ENCODE measurements at regions not wholly inside any gene's neighbourhood (a gene's known extent, or its start where the extent isn't known, plus 50 kb on each side); places are given as distances from the start of the nearest gene placed in this dataset.
"Not testable (repeated sequence)": the region's sequence is repeated elsewhere in the genome, so short reads cannot be mapped to it uniquely, and the experiment has no call there.

DNA sequence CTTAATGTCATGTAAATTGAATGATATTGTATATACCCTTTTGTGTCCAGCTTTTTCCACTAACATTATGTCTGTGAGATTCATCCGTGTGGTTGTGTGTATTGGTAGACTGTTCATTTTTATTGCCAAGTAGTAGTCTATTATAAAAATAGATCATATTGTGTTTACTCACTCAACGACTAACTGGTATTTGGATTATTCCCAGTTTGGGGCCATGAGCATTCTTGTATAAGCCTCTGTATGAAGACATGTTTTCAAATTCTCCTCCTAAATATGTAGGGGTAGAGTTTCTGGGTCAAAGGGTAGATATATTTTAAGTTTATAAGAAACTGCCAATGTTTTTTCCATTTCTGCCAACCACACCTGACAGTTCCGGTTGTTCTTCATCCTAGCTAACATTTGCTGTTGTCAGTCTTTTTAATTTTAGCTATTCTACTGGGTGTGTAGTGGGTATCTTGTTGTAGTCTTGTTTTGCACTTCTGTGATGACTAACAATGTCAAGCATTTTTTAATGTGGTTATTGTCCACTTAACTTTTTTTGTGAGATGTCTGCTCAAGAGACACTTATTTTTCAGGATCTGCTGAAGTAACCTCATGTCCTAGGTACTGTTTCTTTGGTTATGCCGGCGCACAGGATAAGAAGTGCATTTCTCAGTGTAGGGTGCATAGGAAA lies 93.2 kb downstream of the DACT1 start:
- peak; percentile 87 for DNase-seq (ENCODE audit: low read depth)

DNA sequence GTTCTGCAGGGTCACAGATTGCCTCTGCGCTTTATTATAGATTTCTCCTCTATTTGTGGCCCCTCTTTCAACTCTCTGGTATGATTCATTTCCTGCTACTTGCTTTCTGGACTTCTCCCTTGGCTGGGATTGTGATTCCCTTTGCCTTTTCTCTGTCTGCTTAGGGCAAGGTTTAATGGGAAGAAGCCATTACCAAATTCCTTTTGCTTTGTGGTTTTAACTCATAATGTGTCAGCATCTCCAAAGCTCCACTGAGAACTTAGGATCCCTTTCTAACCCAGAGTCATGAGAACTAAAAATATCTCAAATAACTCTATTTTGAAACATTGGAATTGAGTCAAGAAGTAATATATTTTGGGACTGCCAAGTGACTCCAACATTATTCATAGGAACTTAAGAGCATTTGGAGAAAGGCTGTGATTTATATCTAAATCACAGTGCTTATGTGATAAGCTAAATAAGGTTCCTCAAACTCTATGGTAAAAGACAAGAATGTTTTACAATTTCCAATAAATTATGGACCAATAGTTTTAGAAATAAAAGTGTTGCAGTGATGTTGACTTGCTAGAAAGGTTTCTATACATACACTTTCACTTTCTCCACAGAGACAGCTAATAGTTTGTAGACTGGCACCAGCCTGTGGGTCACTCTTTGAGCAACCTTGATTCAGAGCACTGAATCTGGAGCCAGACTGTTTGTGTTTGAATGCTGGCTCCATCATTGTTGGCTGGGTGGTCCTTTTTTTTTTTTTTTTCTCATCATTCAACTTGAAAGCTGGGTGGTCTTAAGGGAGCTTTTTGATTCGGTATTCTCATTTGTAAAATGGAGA lies 93.9 kb downstream of the DACT1 start:
- DNase-seq (ENCODE audit: low read depth) = peak; percentile 96

DNA sequence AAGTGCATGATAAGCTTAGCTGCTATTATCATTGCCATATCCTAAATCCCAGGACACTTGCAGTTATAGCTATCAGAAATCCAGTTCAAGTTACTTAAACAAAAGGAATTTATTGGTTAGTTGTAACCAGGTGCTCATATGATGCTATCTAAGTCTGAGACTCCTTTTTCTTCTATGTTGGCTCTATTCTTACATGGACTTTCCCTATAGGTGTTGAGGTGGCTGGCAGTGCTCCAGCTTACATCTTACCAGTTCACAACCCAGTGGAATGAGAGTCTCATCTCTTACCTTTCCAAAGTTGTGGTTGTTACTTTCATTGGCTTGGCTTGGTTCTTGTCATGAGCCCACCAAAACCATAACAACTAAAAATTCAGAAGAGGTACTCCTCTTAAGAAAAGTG lies 94.6 kb downstream of the DACT1 start:
- DNase-seq (ENCODE audit: low read depth) = no peak

DNA sequence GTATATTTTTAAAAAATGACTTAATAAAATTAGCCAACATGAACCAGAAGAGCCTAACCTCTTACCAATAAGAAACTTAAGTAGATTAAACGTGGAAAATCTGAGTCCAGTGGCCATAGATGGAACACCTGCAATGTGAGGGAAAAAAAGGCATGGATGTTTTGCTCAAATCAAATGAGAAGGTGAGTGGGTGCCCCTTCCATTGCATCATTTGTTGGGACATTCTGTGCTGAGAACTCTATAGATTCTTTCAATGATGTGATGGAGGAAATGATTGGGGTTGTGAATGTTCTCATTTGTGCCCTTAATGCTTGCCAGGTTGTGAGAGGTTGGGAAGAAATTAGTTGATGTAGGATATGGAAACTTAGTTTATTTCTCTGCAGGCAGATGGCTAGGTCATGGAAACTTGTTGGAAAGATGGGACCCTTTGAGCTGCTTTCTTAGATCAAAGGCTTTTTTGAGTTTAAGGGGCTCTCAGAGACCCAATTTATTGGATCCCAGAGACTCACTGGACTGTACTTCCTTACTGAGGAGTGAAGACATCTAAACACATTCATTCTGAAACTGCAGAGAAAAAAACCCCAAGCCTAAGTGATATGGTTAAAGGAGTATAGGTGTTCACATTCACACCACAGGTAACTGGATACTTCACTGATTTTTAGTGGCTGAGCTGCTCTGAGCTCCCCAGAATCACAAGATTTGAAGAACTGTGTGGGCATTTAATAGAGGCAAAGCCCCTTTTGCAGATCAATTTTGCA lies 95.9 kb downstream of the DACT1 start:
- DNase-seq (ENCODE audit: low read depth) = no peak

DNA sequence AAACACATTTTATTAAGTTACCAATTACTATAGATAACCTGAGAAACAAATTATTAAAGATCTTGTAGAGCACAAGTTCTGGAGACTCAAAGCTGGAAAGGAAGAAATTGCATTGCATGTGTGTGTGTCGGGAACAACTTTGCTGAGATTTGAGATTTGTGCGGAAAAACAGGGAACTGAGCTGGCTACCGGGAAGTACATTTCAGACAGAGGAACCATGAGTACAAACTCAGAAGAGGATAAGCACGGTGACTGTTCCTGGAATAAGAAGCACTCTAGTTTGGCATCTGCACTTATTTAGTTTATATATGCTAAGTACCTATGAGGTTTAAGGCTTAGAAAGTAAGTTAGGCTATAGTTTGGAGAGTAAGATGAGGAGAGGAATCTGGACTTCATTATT lies 97.8 kb downstream of the DACT1 start:
- DNase-seq (ENCODE audit: low read depth) = no peak

DNA sequence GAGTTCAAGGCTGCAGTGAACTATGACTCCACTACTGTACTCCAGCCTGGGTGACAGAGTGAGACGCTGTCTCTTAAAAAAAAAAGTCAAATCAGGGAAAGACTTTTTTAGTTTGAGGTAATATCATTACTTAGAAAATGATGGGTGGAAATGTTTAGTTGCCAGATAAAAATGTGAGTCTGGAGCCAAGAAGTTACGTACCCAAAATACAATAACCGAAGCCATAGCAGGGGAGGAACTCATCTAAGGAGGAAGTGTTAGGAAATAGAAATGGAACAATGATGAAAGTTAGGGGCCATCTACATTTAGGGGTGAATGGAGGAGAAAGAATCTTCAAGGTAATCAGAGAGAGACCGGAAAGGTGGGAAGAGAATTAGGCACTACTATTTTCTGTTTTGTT lies 98.8 kb downstream of the DACT1 start:
- DNase-seq (ENCODE audit: low read depth) = no peak

DNA sequence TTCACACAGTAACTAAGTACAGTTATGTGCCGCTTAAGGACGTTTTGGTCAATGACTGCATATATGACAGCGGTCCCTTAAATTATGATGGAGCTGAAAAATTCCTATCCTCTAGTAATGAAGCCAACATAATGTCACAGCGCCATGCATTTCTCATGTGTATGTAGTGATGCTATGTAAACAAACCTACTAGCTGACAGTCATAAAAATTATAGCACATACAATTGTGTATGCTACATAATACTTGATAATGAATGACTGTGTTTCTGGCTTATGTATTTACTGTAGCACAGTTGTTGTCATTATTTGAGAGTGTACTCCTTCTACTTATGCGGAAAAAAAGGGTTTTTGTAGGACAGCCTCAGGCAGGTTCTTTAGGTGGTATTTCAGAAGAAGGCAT lies 99.7 kb downstream of the DACT1 start:
- no peak for DNase-seq (ENCODE audit: low read depth)

DNA sequence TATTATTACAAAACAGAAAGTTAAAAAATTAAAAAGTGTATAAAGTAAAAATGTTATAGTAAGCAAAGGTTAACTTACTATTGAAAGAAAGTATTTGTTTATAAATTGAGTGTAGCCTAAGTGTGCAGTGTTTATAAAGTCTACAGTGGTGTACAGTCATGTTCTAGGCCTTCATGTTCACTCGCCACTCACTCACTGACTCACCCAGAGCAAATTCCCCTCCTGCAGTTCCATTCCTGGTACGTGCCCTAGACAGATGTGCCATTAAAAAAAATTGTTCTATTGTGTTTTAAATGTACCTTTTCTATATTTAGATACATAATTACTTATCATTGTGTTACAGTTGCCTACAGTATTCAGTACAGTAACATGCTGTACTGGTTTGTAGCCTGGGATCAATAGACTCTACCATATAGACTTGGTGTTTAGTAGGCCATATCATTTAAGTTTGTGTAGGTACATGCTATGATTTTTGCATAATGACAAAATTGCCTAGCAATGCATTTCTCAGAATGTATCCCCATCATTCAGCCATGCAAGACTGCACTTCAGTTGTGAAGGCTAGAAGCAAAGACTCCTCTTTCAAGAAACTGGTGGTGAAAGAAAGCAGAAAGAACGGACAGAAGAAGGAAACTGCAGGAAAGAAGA lies 100.6 kb downstream of the DACT1 start:
- peak; percentile 68 for DNase-seq (ENCODE audit: low read depth)

DNA sequence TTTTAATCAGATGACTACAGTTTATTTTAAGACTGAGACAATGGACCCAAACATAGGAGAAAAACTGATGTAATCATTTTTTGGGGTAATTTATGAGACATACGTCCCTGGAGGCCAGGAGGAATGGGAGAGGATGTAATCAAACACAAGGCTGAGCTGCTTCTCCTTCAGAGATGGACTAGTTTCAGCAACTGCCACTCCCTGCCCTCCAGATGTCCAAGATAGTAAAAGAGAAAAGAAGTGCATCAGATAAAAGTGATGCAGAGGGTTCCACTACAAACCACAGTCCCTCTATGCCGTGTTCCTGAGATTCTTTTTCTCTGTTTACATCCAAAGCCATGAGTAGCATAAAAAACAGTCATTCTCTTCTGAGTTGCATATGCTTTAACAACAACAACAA lies 101.1 kb downstream of the DACT1 start:
- no peak for DNase-seq (ENCODE audit: low read depth)

DNA sequence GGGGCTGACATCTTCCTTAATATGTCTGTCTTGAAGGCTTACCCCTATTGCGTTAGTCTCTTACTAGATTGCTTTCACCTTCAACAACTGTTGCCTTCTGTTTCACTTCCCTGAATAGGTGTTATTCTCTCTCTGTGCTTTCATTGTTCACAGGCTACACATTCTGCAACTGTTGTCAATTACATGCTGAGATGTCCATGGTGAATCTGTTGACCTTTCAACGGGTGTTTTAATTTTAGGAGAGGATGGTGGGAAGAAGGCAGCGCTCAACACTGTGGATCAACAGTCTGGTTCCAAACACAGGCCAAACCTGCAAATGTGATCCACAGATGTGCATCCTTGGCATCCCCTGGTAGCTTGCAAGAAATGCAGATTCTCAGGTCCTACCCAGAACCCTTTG lies 101.9 kb downstream of the DACT1 start:
- DNase-seq (ENCODE audit: low read depth) = no peak

DNA sequence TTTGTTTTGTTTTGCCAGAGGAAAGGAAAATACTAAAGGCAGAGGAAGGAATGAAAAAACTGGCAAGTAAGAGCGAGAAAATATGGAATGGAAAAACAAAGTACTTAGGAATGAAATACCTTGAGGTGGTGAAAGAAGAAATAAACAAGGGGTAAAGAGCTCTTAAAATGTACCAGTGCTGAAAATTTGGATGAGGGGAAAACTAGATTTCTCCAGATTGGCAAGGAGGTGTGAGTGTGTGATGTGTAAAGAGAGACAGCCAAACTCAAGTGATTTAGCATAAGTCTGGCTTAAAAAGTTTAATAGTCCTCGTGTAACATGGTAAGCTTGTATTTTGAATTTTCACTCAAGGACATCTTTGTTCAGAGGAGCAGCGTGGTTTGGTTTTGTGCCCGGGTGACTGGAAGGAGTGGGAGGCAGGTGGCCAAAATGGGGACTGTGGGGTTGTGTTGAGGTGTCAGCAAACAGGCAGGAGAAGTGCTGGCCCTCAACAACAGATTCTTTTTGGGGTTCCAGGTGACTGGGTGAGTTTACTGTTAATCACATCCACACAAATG lies 102.7 kb downstream of the DACT1 start:
- no peak for DNase-seq (ENCODE audit: low read depth)

DNA sequence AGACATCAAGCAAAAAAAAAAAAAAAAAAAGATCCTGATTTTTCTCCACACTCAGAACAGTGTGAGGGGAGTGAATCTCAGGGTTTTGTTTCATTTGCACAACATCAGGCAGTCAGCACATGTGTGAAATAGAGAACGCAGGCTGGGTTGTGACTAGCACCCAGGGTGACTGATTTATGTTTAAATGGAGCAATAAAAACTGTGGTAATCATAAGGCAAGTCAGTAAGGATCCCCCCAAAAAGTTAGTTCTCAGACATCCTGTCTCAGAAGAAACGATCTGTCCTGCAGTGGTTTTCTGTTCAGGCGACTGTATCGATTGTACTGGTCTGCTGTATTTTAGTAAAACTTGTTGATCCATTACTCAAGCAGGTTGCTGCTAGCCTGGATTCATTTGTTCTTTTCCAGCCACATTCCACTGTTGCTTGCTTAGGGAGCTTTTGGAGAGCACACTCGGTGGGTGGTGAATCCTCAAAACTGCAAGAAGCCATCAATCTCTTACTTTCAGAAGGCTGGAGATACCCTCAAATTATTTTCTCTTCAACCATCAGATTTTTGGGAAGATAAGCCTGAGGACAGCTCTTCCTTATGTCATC lies 107.1 kb downstream of the DACT1 start:
- no peak for DNase-seq (ENCODE audit: low read depth)

DNA sequence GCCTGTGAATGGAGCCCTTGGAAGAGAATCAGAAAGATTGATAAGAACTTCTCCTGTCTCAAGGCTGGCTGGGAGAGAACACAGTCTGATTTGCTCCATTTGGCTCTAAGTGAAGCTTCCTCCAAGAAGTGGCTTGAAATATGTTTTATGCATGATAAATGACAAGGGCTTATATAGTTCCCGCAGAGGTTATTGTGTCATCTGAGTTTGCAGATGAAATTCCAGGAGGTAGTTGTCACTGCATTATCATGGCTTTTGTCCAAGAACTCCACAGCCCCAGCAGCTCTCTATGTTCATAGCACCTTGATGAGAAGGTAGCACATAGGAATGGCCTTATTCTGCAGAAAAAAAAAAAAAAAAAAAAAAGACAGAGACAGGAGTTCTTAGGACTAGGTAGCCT lies 108.5 kb downstream of the DACT1 start:
- peak; percentile 36 for DNase-seq (ENCODE audit: low read depth)

DNA sequence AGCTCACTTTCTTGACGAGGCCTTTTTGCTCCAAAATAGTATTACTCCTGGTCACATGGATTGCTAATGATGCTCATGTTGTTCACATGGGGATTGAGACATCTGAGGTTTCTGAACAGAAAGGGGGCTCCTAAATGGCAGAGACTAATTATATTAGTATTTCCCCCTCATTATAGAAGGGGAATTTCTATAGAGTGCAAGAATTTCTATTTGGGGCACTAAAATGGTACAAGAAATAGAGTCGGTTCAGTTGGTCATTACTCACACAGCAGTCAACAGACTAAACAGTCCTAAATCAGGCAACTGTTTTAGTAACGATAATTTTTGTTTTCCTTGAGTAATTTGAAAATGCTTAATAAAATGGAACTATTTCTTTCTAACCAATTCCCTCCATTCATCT lies 108.9 kb downstream of the DACT1 start:
- no peak for DNase-seq (ENCODE audit: low read depth)

DNA sequence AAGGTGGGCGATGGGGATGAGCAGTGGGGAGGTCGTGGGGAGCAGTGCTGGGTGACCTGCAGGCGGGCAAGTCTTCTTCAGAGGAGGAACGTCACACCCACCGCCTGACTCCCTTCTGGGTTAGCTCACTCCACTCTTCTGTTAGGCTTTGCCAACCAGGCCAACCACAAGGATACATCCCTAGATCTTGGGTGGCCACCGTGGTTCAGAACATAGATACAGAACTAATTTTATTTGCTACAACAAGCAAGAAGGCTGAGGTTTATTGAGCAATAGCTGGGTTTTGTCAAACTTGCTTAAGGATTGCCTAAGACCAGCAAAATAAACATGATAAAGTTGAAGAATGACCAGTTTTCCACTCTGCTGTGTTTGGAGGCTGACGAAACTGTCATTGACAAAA lies 109.4 kb downstream of the DACT1 start:
- DNase-seq (ENCODE audit: low read depth) = peak; percentile 59

DNA sequence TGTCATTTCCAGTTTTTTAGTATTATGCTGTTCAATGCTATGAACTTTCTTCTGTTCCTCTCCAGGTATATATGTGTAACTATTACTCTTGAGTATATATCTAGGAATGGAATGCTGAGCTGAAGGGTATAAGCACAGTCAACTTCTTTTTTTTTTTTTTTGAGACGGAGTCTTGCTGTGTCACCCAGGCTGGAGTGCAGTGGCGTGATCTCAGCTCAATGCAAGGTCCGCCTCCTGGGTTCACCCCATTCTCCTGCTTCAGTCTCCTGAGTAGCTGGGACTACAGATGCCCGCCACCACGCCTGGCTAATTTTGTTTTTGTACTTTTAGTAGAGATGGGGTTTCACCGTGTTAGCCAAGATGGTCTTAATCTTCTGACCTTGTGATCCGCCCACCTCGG lies 110.5 kb downstream of the DACT1 start:
- not testable (repeated sequence) for DNase-seq (ENCODE audit: low read depth)

DNA sequence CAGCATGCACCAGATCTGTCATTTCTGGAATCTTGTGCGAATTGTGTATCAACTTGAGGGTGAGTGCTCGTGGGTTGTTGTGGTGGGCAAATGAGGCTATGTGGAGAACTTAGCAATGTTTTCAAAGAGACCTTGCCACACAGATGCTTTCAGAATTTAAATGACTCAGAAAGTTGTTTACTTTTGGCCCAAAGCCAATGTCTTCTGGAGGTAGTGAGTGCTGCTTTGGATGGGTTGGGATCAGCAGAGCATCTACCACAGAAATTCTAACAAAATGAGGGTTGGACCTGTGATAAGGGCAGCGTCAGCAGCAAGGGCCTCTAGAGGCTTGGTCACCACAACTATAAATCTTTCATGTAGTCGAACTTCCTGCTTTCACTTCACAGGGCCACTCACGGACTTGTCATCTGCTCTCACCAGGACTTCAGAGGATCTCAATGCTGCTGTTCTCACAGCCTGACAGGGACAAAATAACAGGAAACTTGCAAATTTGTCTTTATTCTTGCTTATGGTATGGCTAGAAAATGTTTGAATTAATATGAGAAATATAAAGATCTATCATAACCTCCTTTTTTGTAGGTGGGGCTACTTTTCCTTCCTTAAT lies 111.4 kb downstream of the DACT1 start:
- DNase-seq (ENCODE audit: low read depth) = peak; percentile 74

DNA sequence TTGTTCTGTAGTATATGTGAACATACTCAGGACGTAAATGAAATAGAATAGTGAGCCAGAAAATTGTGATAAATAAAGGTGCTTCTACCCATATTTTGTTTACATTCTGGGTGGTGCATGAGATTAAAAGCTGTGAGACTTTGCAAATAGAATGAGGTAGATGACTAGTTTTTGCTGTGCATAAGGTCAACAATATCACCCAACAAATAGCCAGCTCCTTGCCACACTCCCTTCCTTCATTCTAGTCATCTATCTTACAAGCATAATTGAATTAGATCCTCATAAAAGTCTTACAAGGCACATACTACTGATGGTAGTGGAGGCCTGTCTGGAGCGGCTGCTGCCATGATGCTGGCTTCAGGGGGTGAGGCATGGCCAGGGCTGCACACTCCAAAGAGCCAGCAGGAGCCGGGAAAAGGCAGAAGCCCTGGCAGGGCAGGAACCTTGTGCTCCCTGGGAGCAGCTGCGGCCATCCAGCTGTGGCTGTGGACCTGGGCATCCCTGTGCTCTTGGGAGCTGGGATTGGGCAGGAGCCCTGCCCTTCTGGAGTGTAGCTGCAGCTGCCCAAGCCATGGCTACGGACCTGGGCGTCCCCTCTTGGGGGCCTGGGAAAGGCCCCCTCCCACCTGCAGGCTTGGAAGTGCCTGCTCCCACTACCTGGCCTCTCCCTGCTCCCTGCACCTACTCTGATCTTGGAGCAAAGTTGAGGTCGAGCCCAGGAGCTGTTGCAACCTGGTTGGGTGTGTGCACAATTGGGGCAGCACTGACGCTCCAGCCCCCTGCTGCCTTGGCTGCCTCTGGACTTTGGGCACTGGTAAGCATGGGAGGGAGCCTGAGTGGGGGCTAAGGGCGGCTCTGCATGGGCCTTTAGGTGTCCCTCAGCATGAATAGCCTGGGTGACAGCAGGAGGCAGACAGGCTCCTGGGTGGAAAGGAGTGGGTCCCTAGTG lies 112.8 kb downstream of the DACT1 start:
- no peak for DNase-seq (ENCODE audit: low read depth)

DNA sequence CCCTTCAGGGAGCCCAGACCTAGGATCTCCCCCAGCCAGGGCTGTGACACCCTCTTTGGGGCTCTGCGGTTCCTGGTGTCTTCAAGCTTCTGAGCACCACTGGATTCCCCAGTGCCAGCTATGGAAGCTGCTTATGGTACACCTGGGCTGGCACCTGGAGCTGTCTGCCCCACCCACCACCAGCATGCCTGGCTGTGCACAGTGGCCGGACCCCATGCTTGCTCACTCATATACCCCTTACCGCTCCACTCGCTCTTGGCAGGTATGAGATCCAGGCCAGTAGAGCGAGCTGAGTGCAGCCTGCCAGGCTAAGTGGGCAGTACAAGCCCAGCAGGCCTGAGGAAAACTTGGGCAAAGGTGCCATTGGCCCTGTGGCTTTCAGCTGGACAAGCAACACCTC lies 114.0 kb downstream of the DACT1 start:
- DNase-seq (ENCODE audit: low read depth) = no peak

Data from myocyte (in vitro differentiated cells).